Astrocyte (in vitro differentiated cells and primary cell): ENCODE measurements at regions not wholly inside any gene's neighbourhood (a gene's known extent, or its start where the extent isn't known, plus 50 kb on each side); places are given as distances from the start of the nearest gene placed in this dataset.
"Not testable (repeated sequence)": the region's sequence is repeated elsewhere in the genome, so short reads cannot be mapped to it uniquely, and the experiment has no call there.

ENCODE experiments used
- CTCF ChIP-seq: IDR thresholded peaks from 2 replicates; pipeline ENCODE4 v1.5.1; 2011; ENCODE audit warnings: low read depth, mild to moderate bottlenecking, inconsistent platforms, low read length, moderate library complexity; ENCODE audit not compliant: insufficient read depth
- EZH2 ChIP-seq: IDR thresholded peaks from 2 replicates; pipeline ENCODE4 v1.6.1; 2012; ENCODE audit warnings: mild to moderate bottlenecking, low read length, inconsistent platforms; ENCODE audit not compliant: insufficient read depth

- TF ChIP-seq CTCF, EZH2: not testable (repeated sequence)
These were observed 352.1 kb downstream of the SOX9 start for GRCh38 chr17:72472853-72473390.
